GM23338 (cell line): ENCODE measurements at regions not wholly inside any gene's neighbourhood (a gene's known extent, or its start where the extent isn't known, plus 50 kb on each side); places are given as distances from the start of the nearest gene placed in this dataset.

ENCODE experiments used
- ATAC-seq: fragments of 200-7000 bp; cut with Tn5 transposase; 3 replicates; pipeline ENCODE4 v1.9.1; 2020
- DNase-seq: peaks from one replicate; pipeline ENCODE4 v3.0.0-alpha.2; 2015; ENCODE audit warnings: low spot score
- H2AFZ ChIP-seq: fragments of 200-600 bp; sonication (generic); 2 replicates; pipeline ENCODE4 v1.8.0; 2016; ENCODE audit warnings: antibody characterized with exemption, mild to moderate bottlenecking, moderate library complexity
- H3F3A ChIP-seq: fragments of 200-600 bp; sonication (generic); replicated peaks from 2 replicates; pipeline ENCODE4 v1.8.0; 2017; ENCODE audit warnings: antibody characterized with exemption, mixed run types, low read depth
- H3K27ac ChIP-seq: fragments of 200-600 bp; sonication (generic); 2 replicates; pipeline ENCODE4 v1.6.1; 2016; ENCODE audit warnings: low read depth
- H3K27me3 ChIP-seq: fragments of 200-600 bp; sonication (generic); 2 replicates; pipeline ENCODE4 v1.8.0; 2016; ENCODE audit warnings: mild to moderate bottlenecking, mixed run types, moderate library complexity; ENCODE audit not compliant: insufficient read depth
- H3K36me3 ChIP-seq: fragments of 200-600 bp; sonication (generic); 2 replicates; pipeline ENCODE4 v1.8.0; 2016; ENCODE audit warnings: mild to moderate bottlenecking; ENCODE audit not compliant: insufficient read depth
- H3K4me1 ChIP-seq: fragments of 200-600 bp; sonication (generic); 2 replicates; pipeline ENCODE4 v1.8.0; 2016; ENCODE audit warnings: mild to moderate bottlenecking, moderate library complexity; ENCODE audit not compliant: insufficient read depth
- H3K4me2 ChIP-seq: fragments of 200-600 bp; sonication (generic); 2 replicates; pipeline ENCODE4 v1.7.1; 2017; ENCODE audit warnings: mixed run types
- H3K4me3 ChIP-seq: fragments of 200-600 bp; sonication (generic); 2 replicates; pipeline ENCODE4 v1.6.1; 2016; ENCODE audit warnings: mixed run types
- H3K79me2 ChIP-seq: fragments of 200-600 bp; sonication (generic); replicated peaks from 2 replicates; pipeline ENCODE4 v1.8.0; 2017; ENCODE audit warnings: mild to moderate bottlenecking; ENCODE audit not compliant: insufficient read depth
- H3K9me2 ChIP-seq: fragments of 200-600 bp; sonication (generic); 2 replicates; pipeline ENCODE4 v1.8.0; 2017; ENCODE audit not compliant: insufficient read depth
- H4K20me1 ChIP-seq: fragments of 200-600 bp; sonication (generic); replicated peaks from 2 replicates; pipeline ENCODE4 v1.8.0; 2017; ENCODE audit warnings: mild to moderate bottlenecking; ENCODE audit not compliant: insufficient read depth
- H3K27ac Mint-ChIP-seq: 2 replicates; pipeline ENCODE4 v1.8.0; 2020; ENCODE audit warnings: inconsistent platforms, mild to moderate bottlenecking, moderate library complexity, mixed read lengths
- H3K27me3 Mint-ChIP-seq: 3 replicates; pipeline ENCODE4 v1.8.0; 2022; ENCODE audit warnings: low read depth, mild to moderate bottlenecking, moderate library complexity, mixed read lengths, inconsistent platforms; ENCODE audit not compliant: insufficient read depth, poor library complexity
- H3K36me3 Mint-ChIP-seq: 3 replicates; pipeline ENCODE4 v1.8.0; 2021; ENCODE audit warnings: low read depth, mild to moderate bottlenecking, inconsistent platforms, moderate library complexity, mixed read lengths
- H3K4me1 Mint-ChIP-seq: 3 replicates; pipeline ENCODE4 v1.8.0; 2020; ENCODE audit warnings: mild to moderate bottlenecking, inconsistent platforms, mixed read lengths
- H3K4me3 Mint-ChIP-seq: 3 replicates; pipeline ENCODE4 v1.8.0; 2021; ENCODE audit warnings: moderate library complexity, mild to moderate bottlenecking, inconsistent platforms, mixed read lengths
- H3K9me3 Mint-ChIP-seq: 3 replicates; pipeline ENCODE4 v1.8.0; 2020; ENCODE audit warnings: moderate library complexity, mild to moderate bottlenecking, inconsistent platforms, mixed read lengths
- CREB1 ChIP-seq: fragments of 250-450 bp; sonication (Bioruptor Pico); IDR thresholded peaks from 2 replicates; pipeline ENCODE4 v1.5.0; 2020; ENCODE audit warnings: low read depth, mild to moderate bottlenecking, moderate library complexity
- EZH2 ChIP-seq: fragments of 200-600 bp; sonication (generic); IDR thresholded peaks from one replicate; pipeline ENCODE4 v1.8.0; 2017; ENCODE audit warnings: antibody characterized with exemption, mild to moderate bottlenecking, low read depth; ENCODE audit not compliant: unreplicated experiment
- EZH2phosphoT487 ChIP-seq: fragments of 200-600 bp; sonication (generic); IDR thresholded peaks from one replicate; pipeline ENCODE4 v1.8.1; 2018; ENCODE audit warnings: antibody characterized with exemption; ENCODE audit not compliant: unreplicated experiment
- JUNB ChIP-seq: IDR thresholded peaks from one replicate; pipeline ENCODE4 v1.6.1; 2016; ENCODE audit warnings: antibody characterized with exemption; ENCODE audit not compliant: unreplicated experiment
- NANOG ChIP-seq: IDR thresholded peaks from 2 replicates; pipeline ENCODE4 v1.6.1; 2016; ENCODE audit warnings: antibody characterized with exemption, borderline replicate concordance
- POLR2AphosphoS5 ChIP-seq: IDR thresholded peaks from 2 replicates; pipeline ENCODE4 v1.6.1; 2016; ENCODE audit warnings: antibody characterized with exemption, low read depth
- STAT1 ChIP-seq: IDR thresholded peaks from one replicate; pipeline ENCODE4 v1.6.1; 2016; ENCODE audit warnings: antibody characterized with exemption; ENCODE audit not compliant: unreplicated experiment
- ZNF114 ChIP-seq: fragments of 250-450 bp; sonication (Bioruptor Pico); IDR thresholded peaks from 2 replicates; pipeline ENCODE4 v1.5.0; 2020; ENCODE audit warnings: mild to moderate bottlenecking, moderate library complexity
- ZNF331 ChIP-seq: fragments of 250-450 bp; sonication (Bioruptor Pico); IDR thresholded peaks from 2 replicates; pipeline ENCODE4 v1.5.0; 2020; ENCODE audit warnings: low read depth, mild to moderate bottlenecking, moderate library complexity
- TF ChIP-seq, protein P1 (sequence below): IDR thresholded peaks from 2 replicates; pipeline ENCODE4 v1.6.1; 2016; ENCODE audit warnings: antibody characterized with exemption
- TF ChIP-seq, protein P2 (sequence below): IDR thresholded peaks from one replicate; pipeline ENCODE4 v1.6.1; 2018; ENCODE audit warnings: antibody characterized with exemption; ENCODE audit not compliant: unreplicated experiment
- TF ChIP-seq, protein P3 (sequence below), 2 experiments: fragments of 200-600 bp in 1 of 2; sonication (generic) in 1 of 2; conservative IDR thresholded peaks; 2 replicates each; pipeline versions ENCODE4 v1.5.1 to v1.6.1; 2016 to 2017; ENCODE audit warnings: antibody characterized with exemption in 2 of 2, low read depth in 2 of 2, mild to moderate bottlenecking in 2 of 2, moderate library complexity in 1 of 2
- TF ChIP-seq, protein P4 (sequence below): fragments of 250-450 bp; sonication (Bioruptor Pico); IDR thresholded peaks from 2 replicates; pipeline ENCODE4 v1.5.0; 2020; ENCODE audit warnings: mild to moderate bottlenecking, moderate library complexity

DNA sequence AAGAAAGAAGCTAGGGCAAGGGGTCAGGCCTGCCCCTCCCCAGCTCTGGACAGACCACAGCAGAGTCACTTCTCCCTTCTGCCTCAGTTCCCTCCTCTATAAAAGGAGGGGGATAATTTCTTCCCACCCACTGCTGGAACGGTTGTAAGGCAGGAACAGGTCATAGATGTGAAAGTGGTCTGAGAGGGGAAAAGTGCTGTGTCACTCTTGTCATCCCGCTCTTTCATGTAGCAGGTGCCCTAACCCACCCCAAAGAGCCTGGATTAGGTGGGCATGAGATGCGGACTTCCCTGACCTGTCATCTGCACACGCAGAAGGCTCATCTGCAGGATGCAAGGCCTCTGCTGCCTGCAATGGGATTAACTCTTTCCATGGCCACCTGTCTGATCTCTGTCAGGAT lies 218.2 kb upstream of the LRFN2 start:
- no peak for DNase-seq
- no peak for TF ChIP-seq CREB1 (CRISPR knock-in tag)
- TF ChIP-seq, protein P1, sequence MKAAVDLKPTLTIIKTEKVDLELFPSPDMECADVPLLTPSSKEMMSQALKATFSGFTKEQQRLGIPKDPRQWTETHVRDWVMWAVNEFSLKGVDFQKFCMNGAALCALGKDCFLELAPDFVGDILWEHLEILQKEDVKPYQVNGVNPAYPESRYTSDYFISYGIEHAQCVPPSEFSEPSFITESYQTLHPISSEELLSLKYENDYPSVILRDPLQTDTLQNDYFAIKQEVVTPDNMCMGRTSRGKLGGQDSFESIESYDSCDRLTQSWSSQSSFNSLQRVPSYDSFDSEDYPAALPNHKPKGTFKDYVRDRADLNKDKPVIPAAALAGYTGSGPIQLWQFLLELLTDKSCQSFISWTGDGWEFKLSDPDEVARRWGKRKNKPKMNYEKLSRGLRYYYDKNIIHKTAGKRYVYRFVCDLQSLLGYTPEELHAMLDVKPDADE: no peak
- TF ChIP-seq, protein P2, sequence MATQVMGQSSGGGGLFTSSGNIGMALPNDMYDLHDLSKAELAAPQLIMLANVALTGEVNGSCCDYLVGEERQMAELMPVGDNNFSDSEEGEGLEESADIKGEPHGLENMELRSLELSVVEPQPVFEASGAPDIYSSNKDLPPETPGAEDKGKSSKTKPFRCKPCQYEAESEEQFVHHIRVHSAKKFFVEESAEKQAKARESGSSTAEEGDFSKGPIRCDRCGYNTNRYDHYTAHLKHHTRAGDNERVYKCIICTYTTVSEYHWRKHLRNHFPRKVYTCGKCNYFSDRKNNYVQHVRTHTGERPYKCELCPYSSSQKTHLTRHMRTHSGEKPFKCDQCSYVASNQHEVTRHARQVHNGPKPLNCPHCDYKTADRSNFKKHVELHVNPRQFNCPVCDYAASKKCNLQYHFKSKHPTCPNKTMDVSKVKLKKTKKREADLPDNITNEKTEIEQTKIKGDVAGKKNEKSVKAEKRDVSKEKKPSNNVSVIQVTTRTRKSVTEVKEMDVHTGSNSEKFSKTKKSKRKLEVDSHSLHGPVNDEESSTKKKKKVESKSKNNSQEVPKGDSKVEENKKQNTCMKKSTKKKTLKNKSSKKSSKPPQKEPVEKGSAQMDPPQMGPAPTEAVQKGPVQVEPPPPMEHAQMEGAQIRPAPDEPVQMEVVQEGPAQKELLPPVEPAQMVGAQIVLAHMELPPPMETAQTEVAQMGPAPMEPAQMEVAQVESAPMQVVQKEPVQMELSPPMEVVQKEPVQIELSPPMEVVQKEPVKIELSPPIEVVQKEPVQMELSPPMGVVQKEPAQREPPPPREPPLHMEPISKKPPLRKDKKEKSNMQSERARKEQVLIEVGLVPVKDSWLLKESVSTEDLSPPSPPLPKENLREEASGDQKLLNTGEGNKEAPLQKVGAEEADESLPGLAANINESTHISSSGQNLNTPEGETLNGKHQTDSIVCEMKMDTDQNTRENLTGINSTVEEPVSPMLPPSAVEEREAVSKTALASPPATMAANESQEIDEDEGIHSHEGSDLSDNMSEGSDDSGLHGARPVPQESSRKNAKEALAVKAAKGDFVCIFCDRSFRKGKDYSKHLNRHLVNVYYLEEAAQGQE: no peak
- no peak for TF ChIP-seq ZNF331 (CRISPR knock-in tag)
- TF ChIP-seq, protein P3, sequence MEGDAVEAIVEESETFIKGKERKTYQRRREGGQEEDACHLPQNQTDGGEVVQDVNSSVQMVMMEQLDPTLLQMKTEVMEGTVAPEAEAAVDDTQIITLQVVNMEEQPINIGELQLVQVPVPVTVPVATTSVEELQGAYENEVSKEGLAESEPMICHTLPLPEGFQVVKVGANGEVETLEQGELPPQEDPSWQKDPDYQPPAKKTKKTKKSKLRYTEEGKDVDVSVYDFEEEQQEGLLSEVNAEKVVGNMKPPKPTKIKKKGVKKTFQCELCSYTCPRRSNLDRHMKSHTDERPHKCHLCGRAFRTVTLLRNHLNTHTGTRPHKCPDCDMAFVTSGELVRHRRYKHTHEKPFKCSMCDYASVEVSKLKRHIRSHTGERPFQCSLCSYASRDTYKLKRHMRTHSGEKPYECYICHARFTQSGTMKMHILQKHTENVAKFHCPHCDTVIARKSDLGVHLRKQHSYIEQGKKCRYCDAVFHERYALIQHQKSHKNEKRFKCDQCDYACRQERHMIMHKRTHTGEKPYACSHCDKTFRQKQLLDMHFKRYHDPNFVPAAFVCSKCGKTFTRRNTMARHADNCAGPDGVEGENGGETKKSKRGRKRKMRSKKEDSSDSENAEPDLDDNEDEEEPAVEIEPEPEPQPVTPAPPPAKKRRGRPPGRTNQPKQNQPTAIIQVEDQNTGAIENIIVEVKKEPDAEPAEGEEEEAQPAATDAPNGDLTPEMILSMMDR (conservative IDR thresholded peaks at IDR 0.05; ENCODE audit: low read depth in 2 of 2): no peak
- TF ChIP-seq, protein P4, sequence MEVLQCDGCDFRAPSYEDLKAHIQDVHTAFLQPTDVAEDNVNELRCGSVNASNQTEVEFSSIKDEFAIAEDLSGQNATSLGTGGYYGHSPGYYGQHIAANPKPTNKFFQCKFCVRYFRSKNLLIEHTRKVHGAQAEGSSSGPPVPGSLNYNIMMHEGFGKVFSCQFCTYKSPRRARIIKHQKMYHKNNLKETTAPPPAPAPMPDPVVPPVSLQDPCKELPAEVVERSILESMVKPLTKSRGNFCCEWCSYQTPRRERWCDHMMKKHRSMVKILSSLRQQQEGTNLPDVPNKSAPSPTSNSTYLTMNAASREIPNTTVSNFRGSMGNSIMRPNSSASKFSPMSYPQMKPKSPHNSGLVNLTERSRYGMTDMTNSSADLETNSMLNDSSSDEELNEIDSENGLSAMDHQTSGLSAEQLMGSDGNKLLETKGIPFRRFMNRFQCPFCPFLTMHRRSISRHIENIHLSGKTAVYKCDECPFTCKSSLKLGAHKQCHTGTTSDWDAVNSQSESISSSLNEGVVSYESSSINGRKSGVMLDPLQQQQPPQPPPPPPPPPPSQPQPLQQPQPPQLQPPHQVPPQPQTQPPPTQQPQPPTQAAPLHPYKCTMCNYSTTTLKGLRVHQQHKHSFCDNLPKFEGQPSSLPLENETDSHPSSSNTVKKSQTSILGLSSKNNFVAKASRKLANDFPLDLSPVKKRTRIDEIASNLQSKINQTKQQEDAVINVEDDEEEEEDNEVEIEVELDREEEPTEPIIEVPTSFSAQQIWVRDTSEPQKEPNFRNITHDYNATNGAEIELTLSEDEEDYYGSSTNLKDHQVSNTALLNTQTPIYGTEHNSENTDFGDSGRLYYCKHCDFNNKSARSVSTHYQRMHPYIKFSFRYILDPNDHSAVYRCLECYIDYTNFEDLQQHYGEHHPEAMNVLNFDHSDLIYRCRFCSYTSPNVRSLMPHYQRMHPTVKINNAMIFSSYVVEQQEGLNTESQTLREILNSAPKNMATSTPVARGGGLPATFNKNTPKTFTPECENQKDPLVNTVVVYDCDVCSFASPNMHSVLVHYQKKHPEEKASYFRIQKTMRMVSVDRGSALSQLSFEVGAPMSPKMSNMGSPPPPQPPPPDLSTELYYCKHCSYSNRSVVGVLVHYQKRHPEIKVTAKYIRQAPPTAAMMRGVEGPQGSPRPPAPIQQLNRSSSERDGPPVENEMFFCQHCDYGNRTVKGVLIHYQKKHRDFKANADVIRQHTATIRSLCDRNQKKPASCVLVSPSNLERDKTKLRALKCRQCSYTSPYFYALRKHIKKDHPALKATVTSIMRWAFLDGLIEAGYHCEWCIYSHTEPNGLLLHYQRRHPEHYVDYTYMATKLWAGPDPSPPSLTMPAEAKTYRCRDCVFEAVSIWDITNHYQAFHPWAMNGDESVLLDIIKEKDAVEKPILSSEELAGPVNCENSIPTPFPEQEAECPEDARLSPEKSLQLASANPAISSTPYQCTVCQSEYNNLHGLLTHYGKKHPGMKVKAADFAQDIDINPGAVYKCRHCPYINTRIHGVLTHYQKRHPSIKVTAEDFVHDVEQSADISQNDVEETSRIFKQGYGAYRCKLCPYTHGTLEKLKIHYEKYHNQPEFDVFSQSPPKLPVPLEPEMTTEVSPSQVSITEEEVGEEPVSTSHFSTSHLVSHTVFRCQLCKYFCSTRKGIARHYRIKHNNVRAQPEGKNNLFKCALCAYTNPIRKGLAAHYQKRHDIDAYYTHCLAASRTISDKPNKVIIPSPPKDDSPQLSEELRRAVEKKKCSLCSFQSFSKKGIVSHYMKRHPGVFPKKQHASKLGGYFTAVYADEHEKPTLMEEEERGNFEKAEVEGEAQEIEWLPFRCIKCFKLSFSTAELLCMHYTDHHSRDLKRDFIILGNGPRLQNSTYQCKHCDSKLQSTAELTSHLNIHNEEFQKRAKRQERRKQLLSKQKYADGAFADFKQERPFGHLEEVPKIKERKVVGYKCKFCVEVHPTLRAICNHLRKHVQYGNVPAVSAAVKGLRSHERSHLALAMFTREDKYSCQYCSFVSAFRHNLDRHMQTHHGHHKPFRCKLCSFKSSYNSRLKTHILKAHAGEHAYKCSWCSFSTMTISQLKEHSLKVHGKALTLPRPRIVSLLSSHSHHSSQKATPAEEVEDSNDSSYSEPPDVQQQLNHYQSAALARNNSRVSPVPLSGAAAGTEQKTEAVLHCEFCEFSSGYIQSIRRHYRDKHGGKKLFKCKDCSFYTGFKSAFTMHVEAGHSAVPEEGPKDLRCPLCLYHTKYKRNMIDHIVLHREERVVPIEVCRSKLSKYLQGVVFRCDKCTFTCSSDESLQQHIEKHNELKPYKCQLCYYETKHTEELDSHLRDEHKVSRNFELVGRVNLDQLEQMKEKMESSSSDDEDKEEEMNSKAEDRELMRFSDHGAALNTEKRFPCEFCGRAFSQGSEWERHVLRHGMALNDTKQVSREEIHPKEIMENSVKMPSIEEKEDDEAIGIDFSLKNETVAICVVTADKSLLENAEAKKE: no peak
- no peak for TF ChIP-seq NANOG
- no peak for TF ChIP-seq EZH2phosphoT487
- TF ChIP-seq EZH2: no peak
- no peak for TF ChIP-seq ZNF114
- no peak for TF ChIP-seq STAT1
- no peak for TF ChIP-seq JUNB
- TF ChIP-seq POLR2AphosphoS5: no peak
- Histone ChIP-seq H3K27ac (no peak overlapping the region), H3K4me1 (no peaks in the 10 kb centered on the region), H3F3A (no peaks in the 10 kb centered on the region), H3K4me2 (no peak overlapping the region), H2AFZ (no peak overlapping the region), H3K27me3 (no peaks in the 10 kb centered on the region), H3K36me3 (no peaks in the 10 kb centered on the region), H3K9me2 (no peaks in the 10 kb centered on the region), H3K4me3 (no peak overlapping the region), H4K20me1 (no peaks in the 10 kb centered on the region), H3K79me2 (no peaks in the 10 kb centered on the region)
- H3K27me3 Mint-ChIP-seq: no peaks in the 10 kb centered on the region
- no peaks in the 10 kb centered on the region; the same call in 2 of the 3 replicates for H3K9me3 Mint-ChIP-seq
- ATAC-seq: no peak
- no peak overlapping the region for H3K4me3 Mint-ChIP-seq
- no peak overlapping the region for H3K27ac Mint-ChIP-seq
- H3K4me1 Mint-ChIP-seq: peaks cover 6% of the 10 kb centered on the region
- no peaks in the 10 kb centered on the region for H3K36me3 Mint-ChIP-seq
